ENCODE measurements at regions not wholly inside any gene's neighbourhood (a gene's known extent, or its start where the extent isn't known, plus 50 kb on each side); places are given as distances from the start of the nearest gene placed in this dataset.
"Not testable (repeated sequence)": the region's sequence is repeated elsewhere in the genome, so short reads cannot be mapped to it uniquely, and the experiment has no call there.

DNA sequence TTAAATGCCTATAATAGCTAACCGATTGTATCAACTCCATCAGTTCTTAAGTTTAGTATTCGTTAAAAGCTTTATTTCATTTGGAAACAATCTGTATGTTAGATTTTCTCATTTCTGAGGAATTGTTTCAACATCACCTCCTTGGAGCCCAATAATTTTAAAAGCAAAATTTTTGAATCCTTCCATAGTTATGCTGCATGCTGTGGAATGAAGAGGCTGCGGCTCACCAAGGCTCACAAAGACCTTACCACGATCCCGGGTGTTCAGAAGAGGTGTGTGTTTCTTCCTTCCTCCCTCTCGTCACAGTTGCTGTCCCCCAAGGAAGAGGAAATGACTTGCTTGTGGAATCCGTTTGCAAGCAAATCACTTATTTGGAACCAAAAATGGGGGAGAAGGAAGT, 143.8 kb downstream of the FGF1 start:
- no peak for DNase-seq (ENCODE audit: low read depth)

DNA sequence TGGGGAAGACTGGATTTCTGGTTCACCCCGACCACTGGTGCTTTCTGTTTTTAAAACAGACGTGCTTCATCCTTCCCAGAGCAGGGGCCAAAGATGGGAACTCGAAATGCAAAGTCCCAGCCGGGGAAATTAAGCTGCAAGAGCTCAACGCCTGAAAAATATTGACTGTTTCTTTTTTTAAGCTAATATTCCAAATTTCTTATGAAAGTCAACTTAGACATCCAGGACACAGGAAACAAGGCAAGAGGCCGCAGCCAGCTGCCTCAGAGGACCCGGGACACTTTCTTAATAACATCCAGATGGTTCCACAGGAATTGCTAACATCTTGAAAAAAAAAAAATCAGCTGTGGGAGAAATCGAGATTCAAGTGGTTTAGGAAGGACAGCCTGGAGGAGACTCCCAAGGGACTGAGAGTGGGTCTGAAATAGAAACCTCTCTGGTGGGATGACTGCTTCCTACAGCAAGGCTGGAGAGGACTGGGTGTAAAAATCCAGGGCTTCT, 144.9 kb downstream of the FGF1 start:
- DNase-seq (ENCODE audit: low read depth), result peak; percentile 92

DNA sequence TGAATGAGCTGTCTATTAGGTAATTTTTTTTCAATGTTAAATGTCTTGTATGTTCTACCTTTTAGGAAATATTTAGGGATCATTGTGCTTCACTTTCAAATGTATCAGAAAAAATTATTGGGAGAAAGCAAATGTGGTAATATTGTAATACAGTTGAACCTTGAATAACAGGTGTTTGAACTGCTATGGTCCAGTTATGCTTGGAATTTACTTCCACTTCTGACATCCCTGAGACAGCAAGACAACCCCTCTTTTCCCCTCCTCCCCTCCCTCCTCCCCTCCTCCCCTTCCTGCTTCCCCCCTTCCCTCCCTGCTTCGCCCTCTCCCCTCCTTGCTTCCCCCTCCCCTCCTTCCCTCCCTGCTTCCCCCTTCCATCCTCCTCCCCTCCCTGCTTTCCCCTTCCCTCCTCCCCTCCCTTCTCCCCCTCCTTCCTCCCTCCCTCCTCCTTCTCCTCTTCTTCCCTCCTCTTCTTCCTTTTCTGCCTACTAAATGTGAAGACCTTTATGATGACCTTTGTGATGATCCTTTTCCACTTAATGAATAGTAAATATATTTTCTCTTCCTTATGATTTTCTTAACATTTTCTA, 146.6 kb downstream of the FGF1 start:
- no peak for DNase-seq (ENCODE audit: low read depth)

DNA sequence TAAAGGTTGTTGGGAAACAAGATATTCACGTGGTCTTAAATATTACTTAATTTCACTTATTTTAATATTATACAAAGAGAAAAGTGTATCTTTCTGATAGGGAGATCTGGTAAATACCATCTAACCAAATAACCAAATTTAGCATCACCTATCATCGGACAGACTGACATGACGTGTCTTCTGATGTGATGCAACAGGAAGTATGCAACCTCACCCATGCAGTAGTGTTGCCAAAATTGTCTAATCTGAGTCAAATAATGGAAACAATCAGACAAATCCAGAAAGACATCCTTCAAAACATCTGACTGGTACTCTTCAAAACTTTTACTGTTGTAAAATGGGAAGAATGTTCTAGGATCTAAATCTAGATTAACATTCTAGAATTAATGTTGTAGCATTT, 148.0 kb downstream of the FGF1 start:
- peak; percentile 47 for DNase-seq (ENCODE audit: low read depth)

DNA sequence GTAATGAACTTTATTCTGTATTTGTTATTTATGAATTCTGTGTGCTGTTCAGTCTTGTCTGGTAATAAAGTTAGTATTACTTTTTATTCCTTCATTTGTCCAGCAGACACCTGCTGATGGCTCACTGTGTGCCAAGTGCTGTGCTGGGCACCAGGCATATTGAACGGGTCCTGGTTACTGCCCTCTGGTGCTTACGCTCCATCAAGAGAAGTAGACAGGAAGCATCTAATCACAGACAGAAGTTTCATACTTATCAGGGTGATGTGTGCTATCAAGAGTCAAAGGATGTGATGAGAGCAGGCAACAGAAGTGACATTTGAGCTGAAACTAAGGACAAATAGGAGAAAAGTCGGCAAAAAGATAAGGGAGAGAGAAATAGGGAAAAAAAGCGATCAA, 153.1 kb downstream of the FGF1 start:
- DNase-seq (ENCODE audit: low read depth), result no peak

DNA sequence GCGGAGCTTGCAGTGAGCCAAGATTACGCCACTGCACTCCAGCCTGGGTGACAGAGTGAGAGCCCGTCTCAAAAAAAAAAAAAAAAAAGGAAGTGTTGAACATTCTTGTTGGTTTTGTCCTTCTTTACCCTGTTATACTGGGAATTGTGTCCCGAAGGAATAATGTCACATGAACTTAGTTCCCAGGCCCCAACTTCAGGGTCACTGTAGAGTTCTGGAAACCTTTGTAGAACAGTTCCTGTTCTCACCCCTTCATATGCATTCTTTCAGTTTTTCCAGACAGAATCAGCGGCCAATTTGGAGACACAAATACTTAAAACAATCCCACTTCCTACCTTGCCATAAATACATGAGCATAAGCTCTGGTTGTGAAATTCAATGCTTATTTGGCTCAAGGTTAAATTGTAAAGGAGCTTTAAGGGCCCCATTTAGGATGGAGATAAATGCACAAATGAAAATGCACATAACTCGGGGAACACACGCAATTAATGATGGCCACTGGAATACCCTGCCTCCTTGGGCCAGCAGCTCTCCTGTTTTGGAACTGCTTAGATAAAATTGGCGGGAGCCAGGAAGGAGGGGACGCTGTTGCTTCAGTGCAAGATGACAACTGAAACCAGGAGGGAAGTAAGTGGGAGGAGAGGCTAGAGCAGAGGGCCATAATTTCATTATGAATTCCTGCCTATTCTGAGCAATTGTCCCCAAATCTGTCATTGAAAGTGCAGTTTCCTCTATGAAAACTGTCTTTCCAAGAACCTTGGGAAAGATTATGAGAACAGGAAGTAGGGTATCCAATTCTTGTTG, 153.7 kb downstream of the FGF1 start:
- no peak for DNase-seq (ENCODE audit: low read depth)

DNA sequence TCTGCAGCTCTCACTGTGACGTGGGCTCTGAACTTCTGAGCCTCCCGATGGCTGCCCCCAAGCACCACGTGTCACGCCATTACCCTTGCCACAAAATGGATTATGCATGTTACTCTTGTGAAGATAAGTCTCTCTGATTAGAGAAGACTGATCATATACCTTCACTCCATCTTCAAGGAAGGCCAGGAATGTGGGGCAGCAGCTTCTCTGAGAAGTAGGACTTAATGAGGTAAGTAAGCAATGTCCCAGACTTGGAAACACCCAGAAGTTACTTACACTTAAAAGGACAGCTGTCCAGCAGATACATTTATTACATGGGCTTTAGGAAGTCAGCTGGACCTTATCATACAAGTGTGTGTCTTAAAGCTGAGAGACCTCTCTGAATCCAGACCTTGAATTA, 155.0 kb downstream of the FGF1 start:
- DNase-seq (ENCODE audit: low read depth), result no peak

DNA sequence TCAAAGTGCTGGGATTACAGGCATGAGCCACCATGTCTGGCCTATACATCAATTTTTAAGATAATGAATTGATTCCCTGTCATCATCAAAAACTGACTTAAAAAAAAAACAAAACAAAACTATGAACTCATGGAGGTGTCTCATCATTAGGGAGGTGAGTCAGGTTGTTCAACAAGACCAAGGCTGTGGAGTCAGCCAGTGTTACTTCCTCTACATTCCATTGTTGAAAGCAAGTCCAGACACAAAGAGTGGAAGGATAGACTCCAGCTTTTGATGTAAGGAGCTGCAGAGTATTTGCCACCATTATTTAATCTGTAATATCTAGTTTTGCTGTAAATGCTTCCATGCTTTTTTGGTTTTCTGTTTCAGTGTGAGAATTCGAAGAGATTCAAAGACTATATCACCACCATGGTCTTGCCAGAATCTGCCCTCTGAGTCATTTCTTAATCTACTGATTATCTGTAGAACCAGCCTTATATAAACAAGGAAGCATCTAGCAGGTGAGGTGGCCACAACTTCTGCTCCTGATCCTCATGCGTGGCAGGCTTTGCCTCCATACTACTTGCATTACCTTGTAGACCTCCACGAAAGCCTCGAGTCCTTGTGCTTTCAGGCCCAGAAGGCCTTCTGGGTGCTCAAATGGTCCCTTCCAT, 156.1 kb downstream of the FGF1 start:
- peak; percentile 54 for DNase-seq (ENCODE audit: low read depth)

DNA sequence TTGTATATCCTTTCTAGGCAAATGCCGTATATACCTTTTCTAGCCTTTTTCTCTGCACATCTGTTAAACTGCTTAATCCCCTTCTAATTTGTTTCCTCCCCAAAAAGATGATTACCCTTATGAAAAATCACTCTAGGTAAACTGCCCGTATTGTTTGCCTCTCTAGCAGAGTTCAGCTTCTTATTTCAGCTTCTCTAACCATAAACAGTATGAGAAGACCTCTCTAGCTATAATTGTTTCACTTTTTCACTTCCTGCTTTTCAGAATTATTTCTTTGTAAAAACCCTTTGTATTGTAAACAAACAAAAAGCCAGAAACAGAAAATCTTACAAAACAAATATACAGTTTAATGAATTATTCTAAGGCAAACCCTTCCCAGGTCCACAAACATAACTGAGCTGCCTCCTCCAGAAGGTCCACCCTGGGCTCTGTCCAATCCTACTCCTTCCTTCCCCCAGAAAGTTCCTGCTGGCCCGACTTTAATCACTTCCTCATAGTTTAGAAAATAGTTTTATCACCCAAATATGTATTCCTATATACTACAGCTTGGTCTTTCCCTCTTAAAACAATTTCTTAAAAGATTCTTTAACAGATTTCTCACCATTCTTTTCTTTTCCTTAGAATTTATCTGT, 158.1 kb downstream of the FGF1 start:
- DNase-seq (ENCODE audit: low read depth), result no peak

DNA sequence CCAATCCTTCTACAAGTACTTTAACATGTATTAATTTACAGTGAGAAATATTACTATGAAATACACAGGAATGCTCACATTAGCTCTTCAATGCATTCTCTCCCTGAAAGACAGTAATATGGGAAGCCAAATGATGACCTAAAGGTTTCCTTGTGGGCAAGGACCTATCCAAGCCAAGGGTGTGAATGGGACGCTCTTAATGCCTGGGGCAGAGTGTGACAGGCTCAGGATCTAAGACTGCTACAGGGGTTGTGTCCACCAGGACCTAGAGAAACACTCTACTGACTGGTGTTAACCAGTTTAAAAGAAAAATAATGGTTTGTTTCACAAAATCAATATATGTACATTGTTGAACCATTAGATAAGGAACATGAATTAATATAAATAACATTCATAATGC, 158.7 kb downstream of the FGF1 start:
- DNase-seq (ENCODE audit: low read depth), result peak; percentile 28

DNA sequence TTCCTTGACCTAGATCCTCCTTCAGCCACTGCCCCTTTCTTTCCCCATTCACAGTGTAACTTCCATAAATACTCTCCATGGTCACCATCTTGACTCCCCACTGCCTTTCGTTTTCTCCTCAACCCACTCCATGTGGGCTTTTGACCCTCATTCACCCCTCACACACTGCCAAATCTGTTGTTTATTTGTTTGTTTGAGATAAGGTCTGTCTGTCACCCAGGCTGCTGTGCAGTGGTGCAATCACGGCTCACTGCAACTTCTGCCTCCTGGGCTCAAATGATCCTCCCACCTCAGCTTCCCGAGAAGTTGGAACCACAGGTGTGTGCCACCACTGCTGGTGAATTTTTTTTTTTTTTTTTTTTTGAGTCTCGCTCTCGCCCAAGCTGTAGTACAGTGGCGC, 162.9 kb downstream of the FGF1 start:
- no peak for DNase-seq (ENCODE audit: low read depth)

DNA sequence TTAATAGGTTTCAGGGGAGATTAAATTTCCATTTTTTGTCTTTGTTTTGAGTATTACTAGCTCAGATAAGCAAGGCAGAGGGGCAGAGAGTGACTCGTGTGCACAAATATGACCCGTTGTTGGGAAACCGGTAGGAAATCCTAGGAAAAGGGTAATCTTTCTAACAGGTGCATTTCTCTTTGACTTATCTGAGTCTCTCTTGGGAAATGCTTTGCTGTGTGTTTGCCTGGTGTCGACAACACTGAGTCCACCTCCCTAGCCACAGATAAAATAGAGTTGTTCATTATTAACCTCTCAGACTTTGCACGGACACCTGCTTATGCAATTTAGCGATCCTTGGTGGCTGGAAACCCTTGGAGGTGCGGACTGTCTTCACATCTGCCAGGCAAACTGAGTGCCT, 164.2 kb downstream of the FGF1 start:
- no peak for DNase-seq (ENCODE audit: low read depth)

DNA sequence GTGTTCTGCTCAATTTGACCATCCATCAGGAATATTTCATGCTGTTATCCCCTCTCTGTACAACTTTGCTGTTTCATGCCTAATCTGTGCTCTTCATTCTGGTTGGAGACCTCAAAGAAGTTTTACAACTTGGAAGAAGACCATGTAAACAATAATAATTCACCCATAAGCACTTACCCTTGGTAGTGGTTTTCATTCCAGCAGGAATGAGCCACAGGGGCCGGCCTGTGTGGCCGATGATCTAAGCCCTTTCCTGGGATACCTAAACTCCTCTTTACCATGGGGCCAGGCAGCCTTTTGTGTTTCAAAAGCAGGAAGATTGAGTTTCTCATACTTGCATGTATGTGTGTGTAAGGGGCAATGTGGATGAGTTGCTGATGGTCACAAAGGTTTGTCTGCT, 165.0 kb downstream of the FGF1 start:
- peak; percentile 15 for DNase-seq (ENCODE audit: low read depth)

DNA sequence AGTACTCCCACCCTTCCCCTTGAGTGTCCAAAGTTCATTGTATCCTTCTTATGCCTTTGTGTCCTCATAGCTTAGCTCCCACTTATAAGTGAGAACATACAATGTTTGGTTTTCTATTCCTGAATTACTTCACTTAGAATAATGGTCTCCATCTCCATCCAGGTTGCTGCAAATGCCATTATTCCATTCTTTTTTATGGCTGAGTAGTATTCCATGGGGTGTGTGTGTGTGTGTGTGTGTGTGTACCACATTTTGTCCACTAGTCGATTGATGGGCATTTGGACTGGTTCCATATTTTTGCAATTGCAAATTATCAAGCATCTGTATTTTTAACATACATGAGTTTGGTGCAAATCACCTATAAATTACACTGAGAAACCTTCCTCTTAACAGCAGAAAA, 166.0 kb downstream of the FGF1 start:
- not testable (repeated sequence) for DNase-seq (ENCODE audit: low read depth)

DNA sequence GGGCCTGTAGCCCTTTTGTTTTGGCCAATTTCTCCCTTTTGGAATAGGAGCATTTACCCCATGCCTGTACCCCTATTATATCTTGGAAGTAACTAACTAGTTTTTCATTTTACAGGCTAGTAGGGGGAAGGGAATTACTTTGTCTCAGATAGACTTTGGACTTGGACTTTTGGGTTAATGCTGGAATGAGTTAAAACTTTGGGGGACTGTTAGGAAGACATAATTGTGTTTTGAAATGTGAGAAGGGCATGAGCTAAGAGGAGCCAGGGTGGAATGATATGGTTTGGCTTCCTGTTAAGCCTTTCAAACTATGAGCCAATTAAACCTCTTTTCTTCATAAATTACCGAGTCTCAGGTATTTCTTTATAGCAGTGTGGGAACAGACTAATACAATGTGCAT, 168.1 kb downstream of the FGF1 start:
- DNase-seq (ENCODE audit: low read depth), result no peak

DNA sequence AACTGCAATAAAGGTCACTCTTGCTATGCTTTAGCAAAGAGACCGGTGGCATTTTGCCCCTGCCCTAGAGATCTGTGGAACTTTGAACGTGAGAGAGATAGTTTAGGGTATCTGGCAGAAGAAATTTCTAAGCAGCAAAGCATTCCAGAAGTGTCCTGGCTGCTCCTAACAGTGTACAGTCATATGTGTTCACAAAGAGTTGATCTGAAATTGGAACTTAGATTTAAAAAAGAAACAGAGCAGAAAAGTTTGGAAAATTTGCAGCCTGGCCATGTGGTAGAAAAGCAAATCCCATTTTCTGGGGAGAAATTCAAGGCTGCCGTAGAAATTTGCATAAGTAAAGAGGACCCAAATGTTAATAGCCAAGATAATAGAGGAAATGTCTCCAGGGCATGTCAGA, 169.2 kb downstream of the FGF1 start:
- DNase-seq (ENCODE audit: low read depth), result no peak

DNA sequence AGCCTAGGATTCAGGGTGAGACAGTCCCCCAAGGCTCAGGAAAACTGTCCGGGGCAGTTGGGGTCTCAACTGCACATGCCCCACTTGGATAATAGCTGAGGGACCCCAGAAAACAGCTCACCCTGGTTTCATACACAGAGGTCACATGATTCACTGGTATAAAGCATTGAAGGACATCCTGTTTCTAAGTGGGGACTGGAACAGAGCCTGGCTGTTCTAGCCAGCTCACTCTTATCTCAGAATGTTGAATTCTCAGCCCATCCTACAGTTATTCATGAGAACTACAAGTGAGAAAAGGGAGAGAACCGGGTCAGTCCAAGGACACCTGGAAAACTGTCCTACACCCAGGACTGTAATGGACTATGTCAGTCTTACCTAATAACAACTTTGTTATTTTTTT, 170.9 kb downstream of the FGF1 start:
- DNase-seq (ENCODE audit: low read depth), result no peak

DNA sequence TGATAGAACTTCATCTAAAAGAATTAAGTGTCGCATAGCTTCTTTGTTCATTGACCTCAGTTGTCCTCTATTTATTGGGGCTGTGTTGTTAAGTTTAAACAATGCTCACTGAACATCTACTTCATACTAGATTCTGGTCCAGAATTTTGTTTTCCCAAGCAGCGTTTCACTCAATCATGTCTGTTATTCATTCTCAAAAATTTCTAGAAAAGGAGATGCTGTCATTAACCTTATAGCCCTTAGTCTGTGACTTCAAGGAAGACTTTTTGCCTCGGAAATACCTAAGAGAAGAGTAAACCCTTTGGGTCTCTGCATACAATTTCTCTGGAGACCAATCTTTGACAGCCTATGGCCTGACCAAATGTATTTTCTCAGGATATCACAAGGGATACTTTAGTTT, 171.7 kb downstream of the FGF1 start:
- DNase-seq (ENCODE audit: low read depth), result no peak

DNA sequence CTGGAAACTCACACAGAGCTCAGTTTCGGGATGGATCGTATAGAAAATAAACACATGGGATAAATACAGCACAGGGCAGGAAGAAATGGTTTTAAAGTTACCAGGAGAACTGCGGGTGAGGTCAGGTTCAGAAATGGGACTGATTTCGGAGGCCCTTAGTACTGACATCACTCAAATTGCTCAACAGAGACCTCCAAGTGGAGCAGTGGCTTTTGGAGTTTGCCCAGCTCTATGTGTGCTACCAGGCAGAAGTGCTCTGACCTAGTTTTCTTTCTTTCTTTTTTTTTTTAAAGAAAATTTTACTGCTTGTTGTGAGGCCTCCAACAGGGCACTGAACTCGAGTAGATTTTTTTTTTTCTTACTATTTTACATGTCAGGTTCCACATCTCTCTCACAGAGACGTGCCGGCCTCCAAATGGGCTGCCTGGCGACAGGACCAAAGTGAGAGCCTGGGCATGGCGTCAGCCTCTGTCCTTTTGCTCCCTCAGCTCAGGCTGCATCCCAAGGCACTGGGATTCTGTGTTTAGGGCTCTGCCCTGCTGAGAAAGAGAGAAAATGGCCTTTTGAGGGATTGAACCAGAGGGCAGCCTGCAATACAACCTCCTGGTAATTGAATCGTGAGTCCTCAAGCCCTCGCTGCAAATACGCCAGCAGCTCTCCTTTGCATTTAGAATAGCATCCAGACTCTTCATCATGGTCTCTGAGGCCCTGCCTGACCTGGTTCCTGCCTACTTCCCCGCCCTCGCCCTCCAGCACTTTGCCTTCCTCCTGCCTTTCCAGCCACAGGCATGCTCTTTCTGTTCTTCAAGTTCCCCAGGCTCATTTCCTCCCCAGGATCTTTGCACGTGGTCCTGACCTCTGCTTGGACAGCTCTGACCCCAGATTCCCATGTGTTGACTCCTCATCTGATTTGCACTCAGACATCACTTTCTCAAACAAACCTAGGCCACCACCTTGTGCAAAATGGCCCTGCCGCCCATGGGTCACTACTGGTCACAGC, 173.5 kb downstream of the FGF1 start:
- peak; percentile 91 for DNase-seq (ENCODE audit: low read depth)

DNA sequence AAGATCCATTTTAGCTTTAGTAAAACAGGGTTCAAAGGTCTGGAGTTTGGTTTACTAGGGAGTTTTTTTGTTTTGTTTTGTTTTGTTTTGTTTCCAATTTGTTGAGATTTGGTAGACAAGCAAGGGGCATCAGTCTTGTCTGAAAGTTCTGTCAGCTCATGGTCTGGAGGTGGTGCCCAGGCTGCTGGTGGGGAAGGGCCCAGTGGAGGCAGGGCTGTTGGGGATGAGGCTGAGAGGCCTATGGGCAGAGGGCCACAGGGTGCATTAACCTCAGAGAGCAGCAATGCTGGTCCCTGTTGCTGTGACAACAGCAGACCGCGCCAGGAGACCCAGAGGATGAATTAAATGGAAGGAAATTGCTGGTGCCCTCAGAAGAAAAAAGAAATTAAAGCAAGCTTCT, 174.5 kb downstream of the FGF1 start:
- no peak for DNase-seq (ENCODE audit: low read depth)

DNA sequence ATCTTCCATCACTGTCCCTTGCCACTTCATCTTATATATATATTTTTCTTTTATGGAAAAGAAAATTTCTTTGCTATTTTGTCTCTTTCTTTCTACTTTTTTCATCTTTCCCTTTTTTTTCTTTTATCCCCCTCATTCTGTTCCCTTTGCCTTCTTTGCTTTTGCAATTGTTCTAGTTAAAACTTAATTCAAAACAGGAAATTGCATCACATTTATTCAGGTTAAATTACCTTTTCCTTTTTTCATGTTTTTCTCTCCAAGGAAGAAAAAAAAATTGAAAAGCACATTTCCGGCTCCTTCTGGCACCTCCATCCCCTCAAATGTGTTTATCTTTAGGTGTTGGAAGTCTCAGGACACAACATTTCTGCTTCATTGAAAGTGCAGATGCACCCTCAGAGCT, 176.9 kb downstream of the FGF1 start:
- DNase-seq (ENCODE audit: low read depth), result no peak

All from RPMI7951 (cell line).